HG02678 (cell line): ENCODE measurements at regions not wholly inside any gene's neighbourhood (a gene's known extent, or its start where the extent isn't known, plus 50 kb on each side); places are given as distances from the start of the nearest gene placed in this dataset.

Source experiments
- ATAC-seq: cut with Tn5 transposase; IDR thresholded peaks from one replicate; pipeline ENCODE4 v1.9.1; 2021; ENCODE audit warnings: mild to moderate bottlenecking, moderate library complexity; ENCODE audit not compliant: unreplicated experiment

DNA sequence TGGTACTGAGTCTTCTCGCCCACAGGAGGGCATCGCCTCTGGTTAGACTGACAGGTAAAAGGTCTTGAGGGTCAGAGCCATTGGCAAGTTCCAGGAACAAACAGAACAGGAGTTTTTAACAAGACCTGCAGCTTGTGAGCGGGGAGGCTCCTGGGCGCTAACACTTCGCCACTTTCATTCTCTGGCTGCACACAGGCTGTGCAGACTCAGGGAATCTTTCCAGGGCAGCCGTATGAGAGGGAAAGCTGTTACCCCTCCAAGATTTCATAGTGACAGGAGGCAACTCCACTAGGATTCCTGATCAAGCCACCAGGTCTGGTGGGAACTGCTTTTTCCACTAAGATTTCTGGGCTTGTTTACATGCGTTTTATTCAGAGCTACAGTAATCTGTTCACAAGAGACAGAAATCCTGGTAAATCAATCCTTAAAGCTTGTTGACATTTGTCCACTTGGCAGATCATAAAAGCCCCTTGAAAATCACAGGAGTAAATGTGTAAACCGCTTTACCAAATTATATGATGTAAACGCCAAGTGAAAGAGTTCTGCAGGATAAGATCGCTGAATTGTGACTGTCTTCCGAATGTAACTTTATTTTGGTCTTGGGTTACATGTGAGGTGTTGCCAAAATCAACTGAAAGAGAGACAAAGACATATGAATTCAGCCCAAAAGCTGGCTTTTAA is 190.6 kb downstream of the MZT1 start:
- ATAC-seq = no peak

DNA sequence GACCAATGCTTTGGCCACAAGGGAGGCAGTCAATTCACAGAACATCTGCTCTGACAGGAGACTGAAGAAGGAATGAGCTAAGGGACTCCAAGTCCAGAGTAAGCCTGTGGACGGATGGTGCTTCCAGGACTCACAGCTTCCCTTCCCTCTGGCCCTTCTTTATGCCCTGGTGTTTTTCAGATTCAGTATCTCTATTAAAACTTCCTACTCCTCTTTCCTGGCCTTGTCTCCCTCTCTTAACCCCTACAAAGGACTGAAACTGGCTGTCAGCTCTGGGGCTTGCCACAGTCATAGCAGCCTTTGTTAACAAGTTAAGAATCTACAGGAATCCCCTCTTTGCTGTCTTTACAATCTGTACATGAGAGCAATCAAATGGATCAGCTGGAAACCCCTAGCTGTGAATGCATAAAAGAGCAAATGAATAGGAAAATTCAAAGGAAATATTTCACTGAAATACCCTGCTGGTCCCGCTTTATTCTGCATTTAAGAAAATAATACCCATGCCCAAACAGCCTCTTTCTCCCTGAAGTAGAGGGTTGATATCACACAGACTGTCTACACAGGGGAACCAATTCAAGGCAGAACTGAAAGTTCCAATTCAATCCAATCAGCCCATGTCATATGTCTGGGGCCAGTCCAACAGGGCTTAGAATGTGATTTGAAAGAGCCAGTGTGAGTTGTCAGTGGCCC is 192.3 kb downstream of the MZT1 start:
- no peak for ATAC-seq

DNA sequence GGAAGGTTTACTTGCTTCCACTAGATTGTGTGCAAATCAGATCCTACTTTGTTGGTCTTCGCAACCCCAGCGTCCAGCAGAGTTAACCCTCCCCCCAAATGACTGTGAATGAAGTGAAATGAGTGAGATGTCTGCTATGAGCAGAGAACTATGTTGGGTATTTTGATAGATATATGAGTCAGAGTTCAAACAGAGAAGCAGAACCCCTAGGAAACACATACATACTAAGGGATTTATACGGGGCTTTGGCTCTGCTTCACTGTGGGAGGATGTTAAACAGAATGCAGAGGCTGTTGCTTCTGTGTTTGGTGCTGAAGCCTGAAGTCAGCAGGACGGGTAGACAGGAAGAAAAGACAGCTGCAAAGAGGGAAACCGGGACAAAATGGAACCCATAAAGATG is 197.0 kb downstream of the MZT1 start:
- ATAC-seq = no peak

DNA sequence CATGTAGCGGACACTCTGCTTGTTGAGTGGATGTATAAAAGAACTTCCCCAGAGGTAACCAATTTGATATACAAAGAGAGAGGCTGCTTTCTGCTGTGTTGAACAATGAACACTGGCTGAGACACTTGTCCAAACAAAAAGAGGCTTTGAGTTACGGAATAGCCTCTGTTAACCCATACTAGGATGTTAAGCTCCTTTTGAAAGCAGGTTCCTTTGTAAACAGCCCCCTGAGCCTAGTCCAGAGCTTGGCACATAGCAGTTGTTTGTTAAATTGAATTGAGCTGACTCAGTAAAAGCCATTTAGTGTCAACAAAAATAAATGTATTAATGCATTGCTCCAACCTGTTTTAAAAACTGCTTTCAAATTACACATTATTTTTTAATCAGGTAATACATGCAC is 200.1 kb downstream of the MZT1 start:
- ATAC-seq = no peak

DNA sequence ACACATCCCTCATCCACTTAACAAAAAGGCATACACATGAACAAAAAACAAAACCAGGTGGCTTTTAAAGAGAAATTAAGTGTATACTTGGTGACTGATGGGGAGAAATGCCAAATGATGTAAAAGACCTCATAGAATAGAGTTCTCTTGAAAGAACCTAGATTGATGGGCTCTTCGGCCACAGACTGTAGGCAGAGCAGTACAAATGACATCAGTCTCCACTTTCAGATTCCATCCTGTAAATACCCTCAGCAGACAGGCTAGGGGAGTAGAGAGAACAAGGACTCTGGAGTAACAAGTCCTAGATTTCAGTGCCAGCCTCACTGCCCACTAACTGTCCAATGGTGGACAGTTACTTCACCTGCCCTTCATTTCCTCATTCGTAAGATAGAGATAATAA is 203.8 kb downstream of the MZT1 start:
- ATAC-seq = no peak

DNA sequence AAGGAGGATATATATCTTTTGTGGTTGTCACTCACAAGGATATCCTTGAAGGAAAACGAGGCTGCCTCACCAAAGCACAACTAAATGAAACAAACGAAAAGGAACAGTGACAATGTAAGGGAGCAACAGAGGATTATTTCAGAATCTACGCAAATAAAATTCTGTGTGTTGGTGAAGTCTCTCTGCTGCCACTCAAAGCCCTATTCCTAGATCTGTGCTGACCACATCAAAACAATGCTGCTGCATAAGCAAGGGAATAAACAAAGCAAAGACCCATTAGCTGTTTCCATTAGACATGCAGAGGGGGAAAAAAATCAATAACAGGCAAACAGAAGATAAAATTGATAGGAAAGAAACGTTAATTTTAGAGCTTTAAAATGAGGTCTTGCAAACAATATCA is 204.4 kb downstream of the MZT1 start:
- no peak for ATAC-seq

DNA sequence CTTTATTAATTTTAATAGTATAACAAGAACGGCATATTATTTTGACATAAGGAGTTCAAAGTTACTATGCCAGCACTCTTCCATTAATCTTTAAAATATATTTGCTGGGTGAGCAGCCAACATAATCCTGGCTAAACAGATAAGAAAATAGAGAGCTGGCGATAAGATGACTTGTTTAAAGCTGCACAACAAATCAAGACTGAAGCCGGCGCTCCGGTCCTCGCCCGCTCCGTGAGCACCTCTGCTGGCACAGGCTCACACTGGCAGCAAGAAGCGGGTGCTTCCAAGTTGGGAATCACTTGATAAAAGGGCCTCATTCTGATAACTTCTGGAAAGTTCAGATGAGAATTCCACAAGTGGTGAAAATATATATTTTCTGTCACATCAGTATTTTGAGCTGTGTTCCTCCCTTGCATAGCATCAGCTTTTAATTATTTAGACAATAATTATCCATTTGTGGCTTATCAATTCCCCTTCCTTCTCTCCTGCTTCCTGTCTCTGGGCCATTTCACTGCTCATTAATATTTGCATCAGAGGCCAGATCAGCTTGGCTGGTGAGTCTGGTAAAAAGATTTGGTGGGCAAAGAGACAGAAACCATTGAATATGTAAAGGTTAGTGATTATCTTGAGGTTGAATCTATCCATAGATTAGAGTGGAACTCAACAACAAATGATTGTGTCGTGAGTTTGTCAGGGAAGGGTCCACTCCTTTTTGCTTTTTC is 205.3 kb downstream of the MZT1 start:
- no peak for ATAC-seq

DNA sequence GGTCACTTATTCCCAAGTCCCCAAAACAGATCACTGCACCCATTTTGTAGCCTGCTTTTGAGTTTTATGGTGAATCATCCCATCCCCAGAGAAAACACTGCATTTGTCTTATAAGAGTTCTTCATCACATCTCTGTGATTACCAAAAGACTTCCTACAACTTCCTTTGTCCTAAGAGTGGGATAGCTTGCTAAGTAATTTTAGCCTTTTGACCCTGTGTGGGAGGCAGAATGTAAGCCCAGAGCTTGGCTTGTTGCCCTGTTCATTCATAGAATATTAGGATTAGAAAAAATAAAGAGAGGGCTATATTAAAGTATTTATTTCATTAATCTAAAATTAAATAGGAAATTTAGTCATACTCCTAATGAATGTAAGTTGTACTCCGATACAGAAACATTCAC is 213.3 kb downstream of the MZT1 start:
- no peak for ATAC-seq

DNA sequence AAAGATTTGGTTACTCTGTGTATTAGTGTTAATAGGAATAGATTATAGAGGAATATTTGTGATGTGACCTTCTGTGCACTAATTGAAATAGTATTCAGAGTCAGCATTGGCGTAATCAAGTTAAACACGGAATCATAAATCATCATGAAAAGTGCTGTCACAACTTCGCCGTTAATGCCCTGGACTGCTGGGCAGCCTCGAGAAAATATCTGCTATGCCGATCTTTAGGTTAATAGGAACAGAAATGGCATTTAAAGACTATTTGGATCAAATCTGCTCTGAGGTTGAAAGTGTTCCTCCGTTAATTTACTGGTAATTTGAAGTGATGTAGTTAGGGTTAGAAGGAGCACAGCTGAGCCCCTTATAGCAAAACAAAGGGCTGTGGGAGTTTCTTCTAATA is 219.0 kb downstream of the MZT1 start:
- ATAC-seq = no peak

DNA sequence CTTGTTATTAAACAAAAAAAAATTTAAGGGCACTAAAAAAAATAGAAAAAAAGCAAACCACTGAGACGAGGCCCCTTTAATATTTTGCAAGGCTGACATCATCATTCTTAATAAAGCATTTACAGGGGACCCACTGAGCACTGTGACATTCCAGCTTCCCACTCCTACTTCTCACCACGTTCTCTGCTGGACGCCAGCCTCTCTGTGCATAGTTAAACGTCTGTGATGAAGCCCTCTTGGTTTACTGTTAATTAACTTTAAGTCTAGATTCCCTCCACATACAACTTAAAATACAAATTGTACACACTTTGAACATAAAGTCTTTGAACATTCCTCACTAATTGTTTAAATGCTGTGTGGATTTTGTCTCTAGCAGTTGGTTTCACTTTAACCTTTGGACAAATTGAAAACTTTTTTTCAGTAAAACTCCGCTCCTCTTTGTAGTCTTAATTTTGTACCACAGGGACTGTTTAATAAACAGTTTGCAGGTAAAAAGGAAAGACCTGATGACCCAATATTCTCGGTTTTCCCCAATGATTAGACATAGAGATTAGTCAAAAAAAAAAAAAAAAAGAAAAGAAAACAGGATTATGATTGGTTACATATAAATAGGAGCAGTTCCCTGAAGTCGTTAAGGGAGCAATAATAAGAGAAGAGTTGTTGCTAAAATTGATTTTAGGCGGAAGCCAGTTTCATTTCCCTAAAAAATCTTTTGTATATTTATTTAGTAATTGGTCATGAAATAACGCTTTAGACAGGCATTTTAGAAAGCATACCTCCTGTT is 219.8 kb downstream of the MZT1 start:
- no peak for ATAC-seq

DNA sequence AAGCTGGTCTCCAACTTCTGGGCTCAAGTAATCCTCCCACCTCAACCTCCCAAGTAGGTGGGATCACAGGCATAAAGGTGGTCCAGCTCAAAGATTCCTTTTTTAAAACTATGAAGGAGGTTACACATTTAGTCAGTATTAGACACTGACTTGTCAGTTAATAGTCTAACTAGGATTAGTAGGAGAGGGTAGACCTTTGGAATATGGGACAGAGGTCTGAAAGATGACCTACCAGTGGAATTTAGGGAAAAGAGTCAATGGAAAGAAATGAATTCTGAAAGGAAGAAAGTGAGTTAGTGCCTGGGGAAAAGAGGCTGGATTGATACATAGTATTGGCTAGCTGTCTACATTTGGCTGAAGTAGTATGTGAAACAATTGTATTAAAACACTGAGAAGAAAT is 220.7 kb downstream of the MZT1 start:
- no peak for ATAC-seq

DNA sequence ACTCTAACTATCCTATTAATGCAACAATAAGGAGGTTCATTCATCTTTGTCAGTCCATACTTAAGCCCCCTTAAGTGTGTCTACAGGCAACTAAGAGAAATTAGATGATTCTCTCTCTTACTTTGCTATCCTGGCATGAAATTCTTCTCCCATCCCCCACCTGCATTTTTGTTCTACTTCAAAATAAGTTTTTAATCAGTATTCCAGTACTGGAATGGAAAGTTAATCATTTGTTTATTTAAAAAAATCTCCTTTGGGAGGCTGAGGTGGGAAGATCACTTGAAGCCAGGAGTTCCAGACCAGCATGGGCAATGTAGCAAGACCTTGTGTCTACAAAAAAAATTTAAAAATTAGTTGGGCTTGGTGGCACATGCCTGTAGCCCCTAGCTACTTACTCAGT is 222.1 kb downstream of the MZT1 start:
- no peak for ATAC-seq

DNA sequence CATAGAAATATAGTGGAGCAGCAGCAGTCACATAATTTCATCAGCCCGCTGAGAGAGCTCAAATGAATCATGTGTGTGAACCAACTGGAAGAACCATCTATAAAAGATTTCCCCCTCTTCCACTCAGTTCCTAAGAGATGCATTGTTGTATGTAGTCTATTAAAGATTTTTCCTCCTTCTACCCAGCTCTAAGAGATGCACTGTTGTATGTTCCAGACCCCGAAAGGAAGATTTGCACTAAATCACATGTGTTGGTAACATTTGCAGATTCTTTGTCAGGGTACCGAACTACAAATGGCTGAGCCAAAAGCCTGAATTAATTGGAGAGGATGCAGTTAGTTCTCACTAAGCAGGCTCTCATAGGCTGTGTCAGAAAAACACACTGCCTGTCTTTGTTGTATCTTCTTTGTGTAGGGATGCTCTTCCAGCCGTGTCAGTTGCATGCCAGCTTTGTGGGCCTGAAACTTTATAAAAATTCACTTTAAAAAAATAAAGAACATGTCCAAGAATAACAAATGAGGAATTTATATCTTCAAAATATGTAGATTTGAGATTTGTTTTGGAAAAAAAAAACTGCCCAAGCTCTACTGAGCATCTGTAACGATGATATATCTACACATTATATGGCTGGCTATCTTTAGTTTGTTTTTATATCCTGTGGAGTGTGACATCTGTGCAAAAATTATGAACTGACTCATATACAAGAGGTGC is 223.1 kb downstream of the MZT1 start:
- no peak for ATAC-seq

DNA sequence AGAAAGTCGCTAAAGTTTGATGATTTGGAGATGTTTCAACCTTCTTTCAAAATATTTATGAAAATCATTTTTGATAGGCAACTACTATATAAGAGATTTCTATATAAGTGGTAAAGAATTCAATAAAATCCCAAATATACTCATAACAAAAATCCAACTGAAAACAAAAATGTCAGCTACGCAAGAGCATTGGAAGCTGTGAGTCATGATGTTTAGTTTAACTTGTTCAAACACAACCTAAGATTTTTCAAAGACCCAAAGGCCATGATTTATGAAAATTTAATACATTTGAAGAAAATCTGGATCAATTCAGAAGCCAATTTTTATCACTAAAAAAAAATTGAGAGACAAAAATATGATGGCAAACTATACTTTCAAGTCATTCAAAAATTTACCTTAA is 226.6 kb downstream of the MZT1 start:
- no peak for ATAC-seq

DNA sequence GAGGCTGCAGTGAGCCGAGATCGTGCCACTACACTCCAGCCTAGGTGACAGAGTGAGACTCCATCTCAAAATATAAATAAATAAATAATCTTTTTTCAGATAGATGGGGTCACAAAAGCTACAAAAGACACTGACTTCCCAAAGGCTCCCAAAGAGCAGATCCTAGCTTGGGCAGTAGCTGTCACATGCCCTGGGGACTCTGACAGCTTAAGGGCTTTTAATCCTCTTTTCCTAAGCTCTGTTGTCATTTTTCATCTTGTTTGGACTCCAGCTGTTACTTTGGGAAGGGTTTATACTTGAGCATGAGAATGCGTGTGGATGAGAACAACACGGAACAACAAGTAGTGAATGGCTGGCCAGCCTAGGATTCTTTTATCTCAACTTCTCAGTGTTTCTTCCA is 231.7 kb downstream of the MZT1 start:
- no peak for ATAC-seq

DNA sequence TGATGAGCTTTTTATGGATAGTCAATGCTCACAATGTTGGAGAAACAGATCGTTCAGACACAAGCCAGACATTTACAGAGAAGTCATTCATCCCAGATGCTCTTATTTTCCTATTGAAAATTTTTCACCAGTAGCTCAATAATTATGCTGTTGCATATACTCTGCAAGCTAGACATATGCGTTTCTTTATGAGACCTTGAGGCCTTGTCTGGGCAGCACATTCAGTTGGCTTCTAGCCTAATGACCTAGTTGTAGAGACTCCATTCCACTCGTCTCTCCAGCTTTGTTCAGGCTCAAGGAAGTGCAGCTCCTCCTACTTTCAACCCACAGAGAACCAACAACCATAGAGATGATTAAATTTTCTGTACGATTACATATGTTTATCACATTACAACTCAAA is 237.7 kb downstream of the MZT1 start:
- ATAC-seq = no peak

DNA sequence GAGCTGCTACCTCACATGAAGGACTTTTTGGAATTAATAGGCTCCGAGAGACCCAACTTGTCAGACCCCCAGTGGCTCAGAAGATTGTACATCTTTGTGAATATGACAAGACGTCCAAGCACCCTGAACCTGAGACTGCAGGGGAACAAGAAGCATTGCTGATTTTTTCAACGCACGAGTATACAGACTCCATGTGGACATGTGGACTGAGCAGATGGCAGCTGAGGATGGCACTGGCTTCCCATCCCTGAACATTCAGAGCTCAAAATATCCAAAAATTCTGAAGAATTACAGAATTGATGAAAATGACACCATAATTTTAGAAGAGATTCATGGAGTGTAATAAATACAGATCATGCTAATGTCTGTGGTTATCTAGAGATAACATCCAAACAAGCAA is 254.1 kb downstream of the MZT1 start:
- ATAC-seq = no peak

DNA sequence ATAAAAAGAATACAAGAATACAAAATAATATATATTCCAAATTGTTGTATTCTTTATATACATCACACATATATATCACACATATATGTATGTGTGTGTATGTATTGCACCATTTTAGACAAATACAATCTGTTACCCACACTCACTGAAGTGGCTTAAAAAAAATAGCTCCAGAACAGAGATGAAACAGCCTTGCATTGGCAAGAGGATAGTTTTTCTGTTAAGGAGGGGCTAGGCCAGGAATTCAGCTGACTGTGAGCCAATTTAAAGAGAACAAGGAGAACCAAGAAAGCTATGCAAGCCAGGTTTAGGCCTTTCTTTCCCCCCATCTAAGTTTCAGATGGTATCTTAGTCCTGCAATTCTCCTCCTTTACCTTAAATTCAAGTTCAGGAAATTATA is 257.5 kb downstream of the MZT1 start:
- no peak for ATAC-seq

DNA sequence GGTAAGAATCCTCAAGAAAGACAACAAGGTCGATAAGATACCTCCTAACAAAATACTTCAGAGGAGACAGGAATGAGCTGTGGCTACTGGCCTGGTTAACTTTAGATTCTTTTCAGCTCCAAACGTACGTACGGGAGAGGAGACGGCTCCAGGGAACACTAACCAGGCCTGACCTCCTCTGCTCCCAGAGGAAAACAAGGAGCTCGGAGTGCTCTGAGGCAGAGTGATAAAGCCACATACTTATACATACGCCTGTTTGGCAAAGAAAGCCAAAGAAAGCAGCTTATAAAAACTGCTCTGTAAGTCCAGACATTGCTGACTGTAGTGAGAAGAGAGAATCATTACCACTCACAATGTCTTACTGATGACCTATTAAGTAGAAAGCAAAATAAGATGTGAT is 263.9 kb downstream of the MZT1 start:
- no peak for ATAC-seq

DNA sequence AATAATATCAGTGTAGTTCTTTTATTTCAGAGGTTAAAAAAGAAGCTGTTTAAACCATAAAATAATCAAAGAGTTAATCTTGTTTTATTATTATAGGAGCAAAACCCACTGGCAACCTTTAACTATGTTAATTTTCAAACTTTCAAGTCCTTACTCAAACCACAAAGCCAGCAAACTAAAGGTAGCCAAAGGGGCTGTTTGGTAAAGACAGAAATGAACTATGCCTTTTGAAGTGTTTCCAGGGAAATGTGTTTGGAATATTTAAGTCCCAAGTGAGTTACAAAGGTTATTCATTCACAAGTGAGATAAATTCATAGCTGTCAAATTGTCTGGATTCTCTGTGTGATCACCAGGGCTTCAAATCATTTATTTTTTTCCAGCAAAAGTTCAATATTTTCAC is 264.7 kb downstream of the MZT1 start:
- no peak for ATAC-seq

DNA sequence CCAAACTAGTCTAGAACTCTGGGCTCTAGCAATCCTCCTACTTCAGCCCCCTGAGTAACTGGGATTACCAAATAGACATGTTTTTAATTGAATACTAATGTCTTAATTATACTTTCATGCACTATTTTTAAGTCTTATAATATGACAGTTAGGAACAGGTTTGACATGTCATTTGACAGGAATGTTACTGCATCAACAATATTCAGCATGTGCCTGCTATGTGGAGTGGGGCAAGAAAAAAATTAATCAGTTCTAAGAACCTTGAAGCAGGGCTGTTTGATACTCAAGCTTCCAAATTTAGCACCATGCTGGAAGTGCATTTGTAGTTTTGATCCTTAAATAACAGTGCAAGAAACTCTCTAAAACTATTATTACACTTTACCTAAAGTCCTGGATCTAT is 265.3 kb downstream of the MZT1 start:
- ATAC-seq = no peak
